Vagina (tissue), 2 donors: ENCODE measurements at regions not wholly inside any gene's neighbourhood (a gene's known extent, or its start where the extent isn't known, plus 50 kb on each side); places are given as distances from the start of the nearest gene placed in this dataset.

Experiments used
- POLR2A ChIP-seq, 2 donors: fragments of 450-650 bp; IDR thresholded peaks; one replicate each; pipeline ENCODE4 v1.6.1; 2017; ENCODE audit warnings: antibody characterized with exemption in 2 of 2, mild to moderate bottlenecking in 2 of 2, moderate library complexity in 2 of 2
- POLR2AphosphoS5 ChIP-seq, 2 donors: sonication (generic); formaldehyde crosslinking; IDR thresholded peaks; one replicate each; pipeline ENCODE4 v1.9.0; 2017; ENCODE audit warnings: antibody characterized with exemption in 2 of 2, mild to moderate bottlenecking in 2 of 2, low read depth in 1 of 2; ENCODE audit not compliant: insufficient read depth in 1 of 2
- TF ChIP-seq, protein P1 (sequence below), 3 experiments: fragments of 450-650 bp in 2 of 3; fragments of 200-600 bp in 1 of 3; sonication (generic) in 1 of 3; IDR thresholded peaks; one replicate each; pipeline ENCODE4 v1.5.1; 2017 to 2019; ENCODE audit warnings: antibody characterized with exemption in 3 of 3, mild to moderate bottlenecking in 2 of 3, moderate library complexity in 2 of 3

DNA sequence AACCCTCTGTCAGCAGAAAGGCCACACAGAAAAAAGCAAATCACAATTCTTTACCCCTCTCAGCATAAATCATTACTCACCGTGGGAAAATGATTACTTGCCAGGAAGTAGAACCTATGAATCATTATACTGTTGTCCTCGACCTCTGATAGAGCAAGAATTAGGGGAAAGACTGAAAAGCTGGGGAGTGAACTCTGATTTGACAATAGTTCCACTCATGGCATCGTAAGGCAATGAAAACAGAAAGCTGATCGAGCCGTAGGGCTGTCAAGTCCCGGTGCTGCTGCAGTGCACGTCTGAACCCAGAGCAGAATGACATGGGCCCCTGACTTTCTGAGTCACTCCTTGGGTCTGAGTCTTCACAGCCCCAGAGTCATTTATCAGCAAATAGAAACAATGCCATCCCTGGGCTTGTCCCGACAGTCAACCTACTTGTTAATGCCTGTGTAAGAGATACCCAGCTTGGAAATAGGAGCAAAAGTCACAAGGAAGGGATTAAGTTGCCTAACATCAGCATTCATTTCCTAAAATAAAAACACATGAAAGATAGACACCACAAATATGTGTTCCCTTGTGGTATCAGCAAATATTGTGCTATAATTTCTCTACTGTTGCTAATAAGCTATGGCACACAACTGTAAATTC is 224.8 kb upstream of the MARCKS start:
- TF ChIP-seq POLR2AphosphoS5 (IDR thresholded peaks at IDR 0.05; ENCODE audit: insufficient read depth in 1 of 2, low read depth in 1 of 2) (peak in 1 of 2 donors; percentile 81), POLR2A (IDR thresholded peaks at IDR 0.05) (no peak)
- TF ChIP-seq, protein P1, sequence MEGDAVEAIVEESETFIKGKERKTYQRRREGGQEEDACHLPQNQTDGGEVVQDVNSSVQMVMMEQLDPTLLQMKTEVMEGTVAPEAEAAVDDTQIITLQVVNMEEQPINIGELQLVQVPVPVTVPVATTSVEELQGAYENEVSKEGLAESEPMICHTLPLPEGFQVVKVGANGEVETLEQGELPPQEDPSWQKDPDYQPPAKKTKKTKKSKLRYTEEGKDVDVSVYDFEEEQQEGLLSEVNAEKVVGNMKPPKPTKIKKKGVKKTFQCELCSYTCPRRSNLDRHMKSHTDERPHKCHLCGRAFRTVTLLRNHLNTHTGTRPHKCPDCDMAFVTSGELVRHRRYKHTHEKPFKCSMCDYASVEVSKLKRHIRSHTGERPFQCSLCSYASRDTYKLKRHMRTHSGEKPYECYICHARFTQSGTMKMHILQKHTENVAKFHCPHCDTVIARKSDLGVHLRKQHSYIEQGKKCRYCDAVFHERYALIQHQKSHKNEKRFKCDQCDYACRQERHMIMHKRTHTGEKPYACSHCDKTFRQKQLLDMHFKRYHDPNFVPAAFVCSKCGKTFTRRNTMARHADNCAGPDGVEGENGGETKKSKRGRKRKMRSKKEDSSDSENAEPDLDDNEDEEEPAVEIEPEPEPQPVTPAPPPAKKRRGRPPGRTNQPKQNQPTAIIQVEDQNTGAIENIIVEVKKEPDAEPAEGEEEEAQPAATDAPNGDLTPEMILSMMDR (IDR thresholded peaks at IDR 0.05), result no peak
